22Rv1 (cell line): ENCODE measurements at regions not wholly inside any gene's neighbourhood (a gene's known extent, or its start where the extent isn't known, plus 50 kb on each side); places are given as distances from the start of the nearest gene placed in this dataset.

Experiments
- H3K27ac ChIP-seq: fragments of 450-650 bp; 2 replicates; pipeline ENCODE4 v1.5.1; 2017
- CTCF ChIP-seq: fragments of 450-650 bp; IDR thresholded peaks from 2 replicates; pipeline ENCODE4 v1.5.1; 2017; ENCODE audit warnings: mild to moderate bottlenecking
- ZFX ChIP-seq: fragments of 450-650 bp; IDR thresholded peaks from 2 replicates; pipeline ENCODE4 v1.6.1; 2017; ENCODE audit warnings: antibody characterized with exemption, borderline replicate concordance

DNA sequence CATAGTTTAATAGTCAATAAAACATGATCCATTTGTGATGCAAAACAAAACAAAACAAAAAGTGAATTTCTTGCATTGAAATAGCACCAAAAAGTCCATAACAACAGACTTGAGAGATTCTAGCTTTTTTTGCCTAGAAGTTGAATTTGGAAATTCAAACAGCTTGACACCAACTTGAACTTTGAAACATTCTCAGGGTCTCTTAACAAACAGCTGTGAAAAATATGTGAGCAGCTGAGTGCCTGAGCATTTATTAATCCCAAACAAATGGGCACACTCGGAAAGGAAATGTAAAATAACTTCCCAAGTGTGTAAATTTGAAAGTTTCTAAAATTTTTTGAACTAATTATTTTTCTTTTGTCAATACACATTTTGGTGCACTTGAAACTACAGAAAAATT lies 56.0 kb upstream of the HMHB1 start:
- no peak for TF ChIP-seq CTCF
- no peak for TF ChIP-seq ZFX
- H3K27ac ChIP-seq: no peak overlapping the region

DNA sequence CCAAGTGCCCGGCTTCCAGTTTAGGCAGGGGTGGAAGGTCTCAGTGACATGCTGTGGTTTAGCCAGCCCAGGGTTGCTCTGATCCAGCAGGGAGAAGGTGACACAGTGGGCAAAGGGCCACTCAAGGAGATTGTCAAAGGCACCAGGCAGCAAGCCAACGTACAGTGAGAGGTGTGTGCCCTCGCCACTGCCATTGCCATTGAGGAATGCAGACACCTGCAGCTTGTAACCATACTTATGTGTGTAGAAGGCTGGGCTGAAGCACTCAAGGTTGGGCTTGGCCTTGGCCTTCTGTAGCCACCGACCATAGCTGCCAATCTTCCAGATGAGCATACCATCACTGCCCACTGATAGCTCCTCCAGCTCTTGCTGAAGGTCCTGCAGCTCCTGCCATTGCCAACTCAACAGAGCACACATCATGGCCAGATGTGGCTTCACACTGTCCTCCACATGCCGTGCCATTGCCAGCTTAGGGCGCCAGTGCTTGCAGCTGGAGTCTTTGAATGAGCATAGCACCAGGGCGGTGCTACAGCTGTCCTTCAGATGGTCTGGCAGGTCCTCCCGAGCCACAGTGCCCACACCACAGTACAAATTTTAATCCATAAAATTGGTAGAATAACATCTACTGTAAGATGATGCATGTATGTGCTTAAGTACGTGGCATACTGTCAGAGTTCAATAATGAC lies 59.7 kb upstream of the HMHB1 start:
- TF ChIP-seq CTCF (no peak), ZFX (no peak)
- no peak overlapping the region for H3K27ac ChIP-seq

- H3K27ac ChIP-seq: no peak overlapping the region
- no peak for TF ChIP-seq ZFX
Observed at GRCh38 chr5:143751342-143751741, 60.6 kb upstream of the HMHB1 start.

DNA sequence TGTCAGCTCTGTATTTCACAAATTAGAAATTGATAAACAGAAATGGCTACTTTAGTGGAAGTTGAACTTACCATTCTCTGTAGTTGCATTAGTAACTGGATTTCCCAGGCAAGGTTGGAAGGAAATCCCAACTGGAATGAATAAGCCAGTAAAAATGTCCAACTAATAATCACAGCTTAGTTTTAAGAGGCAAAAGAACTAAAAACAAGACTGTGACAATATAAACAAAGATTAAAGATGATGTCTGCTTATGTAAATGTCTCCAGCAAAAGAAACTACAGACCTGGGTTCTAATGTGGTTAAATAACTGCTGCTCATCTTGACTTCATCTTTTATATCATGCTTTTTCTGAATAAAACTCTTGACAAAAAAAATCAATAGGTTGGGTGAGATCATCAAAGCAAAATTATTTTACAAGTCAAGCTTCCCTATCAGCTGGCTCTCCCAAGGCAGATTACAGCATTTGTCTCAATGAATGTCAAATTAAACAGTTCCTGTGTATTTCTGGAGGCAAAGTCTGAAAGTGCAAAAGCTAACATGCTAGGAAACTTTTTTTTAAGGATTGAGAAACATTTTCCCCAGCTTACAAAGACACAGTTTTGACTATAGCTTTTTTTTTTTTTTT lies 62.3 kb upstream of the HMHB1 start:
- no peak for TF ChIP-seq CTCF
- no peak for TF ChIP-seq ZFX
- H3K27ac ChIP-seq: no peak overlapping the region

- no peak overlapping the region for H3K27ac ChIP-seq
- TF ChIP-seq CTCF (no peak), ZFX (no peak)
Observed at GRCh38 chr5:143748516-143748915, 63.4 kb upstream of the HMHB1 start.

- no peak for TF ChIP-seq ZFX
- no peak for TF ChIP-seq CTCF
- peak overlapping the region; percentile 29 for H3K27ac ChIP-seq
Observed at GRCh38 chr5:143742951-143743350, 69.0 kb upstream of the HMHB1 start.

DNA sequence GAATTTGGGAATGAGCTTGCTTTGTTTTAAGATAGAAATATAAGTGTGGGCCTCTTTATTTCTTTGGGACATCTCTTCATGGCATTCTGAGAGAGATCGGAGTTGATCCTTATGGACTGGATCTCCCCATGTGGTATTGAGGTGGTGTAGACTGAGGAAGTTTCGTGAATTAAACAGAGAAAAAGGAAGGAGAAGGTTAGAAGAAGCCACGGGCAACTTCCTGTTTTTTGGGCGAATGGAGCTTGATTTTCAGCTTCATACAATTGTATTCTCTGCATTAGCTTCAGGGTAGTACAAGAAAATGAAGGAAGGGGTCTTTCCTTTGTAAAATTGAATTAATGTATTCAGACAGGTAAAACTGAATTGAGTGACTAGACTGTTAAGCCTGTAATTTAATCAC lies 70.5 kb upstream of the HMHB1 start:
- H3K27ac ChIP-seq: no peak overlapping the region
- TF ChIP-seq CTCF: no peak
- no peak for TF ChIP-seq ZFX

DNA sequence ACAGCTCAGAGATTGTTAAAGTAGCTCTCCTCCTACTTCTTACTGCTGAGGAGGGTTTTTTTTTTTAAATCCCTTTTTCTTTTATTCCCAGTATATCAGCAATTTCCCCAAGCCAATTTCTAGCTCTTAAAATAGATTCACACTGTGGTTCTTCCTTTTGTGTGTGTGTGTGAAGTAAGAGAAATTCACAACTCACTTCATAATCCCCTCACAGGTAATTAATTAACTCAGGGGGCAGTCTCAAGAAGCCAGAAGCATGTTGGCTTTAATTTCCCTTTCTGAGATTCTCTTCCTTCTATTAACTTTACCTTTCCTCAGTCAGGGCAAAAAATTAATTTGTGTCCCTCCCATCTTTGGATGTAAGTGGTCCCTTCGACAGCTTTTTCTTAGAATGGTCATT lies 71.0 kb upstream of the HMHB1 start:
- TF ChIP-seq CTCF (no peak), ZFX (no peak)
- no peak overlapping the region for H3K27ac ChIP-seq
